GM12878 (cell line): ENCODE measurements at regions not wholly inside any gene's neighbourhood (a gene's known extent, or its start where the extent isn't known, plus 50 kb on each side); places are given as distances from the start of the nearest gene placed in this dataset.

Experiments
- ATAC-seq: fragments of 200-7000 bp; cut with Tn5 transposase; 3 replicates; pipeline ENCODE4 v1.9.1; 2020; ENCODE audit warnings: mild to moderate bottlenecking, moderate library complexity
- BruUV-seq: library from RNA; stranded (reverse); fragments of 400-500 nt; replicated peaks from 2 replicates; lab custom pipeline; 2021; lab: Mats Ljungman, UMichigan
- CTCF ChIA-PET: fragments of 300-600 bp; sonication (Branson Sonifier 250); formaldehyde crosslinking; extraction: SDS; loops from one replicate; lab custom pipeline; 2021; ENCODE audit warnings: inconsistent platforms; lab: Yijun Ruan, JAX
- POLR2A ChIA-PET: fragments of 350-600 bp; formaldehyde crosslinking; extraction: SDS; loops from one replicate; lab custom pipeline; 2021; ENCODE audit warnings: inconsistent platforms; lab: Charles Lee
- RAD21 ChIA-PET: fragments of 300-600 bp; sonication (Branson Sonifier 250); formaldehyde crosslinking; loops from one replicate; lab custom pipeline; 2023; ENCODE audit warnings: antibody characterized with exemption; ENCODE audit not compliant: unreplicated experiment; lab: Charles Lee
- SMC1A ChIA-PET: fragments of 300-600 bp; sonication (Branson Sonifier 250); formaldehyde crosslinking; loops from one replicate; lab custom pipeline; 2023; ENCODE audit not compliant: unreplicated experiment, uncharacterized antibody; lab: Charles Lee
- DNase-seq: peaks from one replicate; pipeline ENCODE4 v3.0.0-alpha.2; 2011; ENCODE audit warnings: low read depth, low spot score
- FAIRE-seq: peaks from 3 replicates; lab custom pipeline; 2011; peaks lifted over from hg19 to GRCh38; lab: Jason Lieb, UNC
- H2AFZ ChIP-seq: 2 replicates; pipeline ENCODE4 v1.6.0; 2011; ENCODE audit warnings: low read depth, low read length, control low read depth; ENCODE audit not compliant: control insufficient read depth
- H3K27ac ChIP-seq: 2 replicates; pipeline ENCODE4 v1.5.1; 2011; ENCODE audit warnings: control low read depth; ENCODE audit not compliant: control insufficient read depth, insufficient read depth
- H3K27me3 ChIP-seq, 2 experiments: replicated peaks in 1 of 2; 2 replicates each; pipeline versions ENCODE4 v1.6.0 to v1.6.1; 2011; ENCODE audit warnings: low read length in 1 of 2; ENCODE audit not compliant: control insufficient read depth in 2 of 2, insufficient read depth in 2 of 2
- H3K36me3 ChIP-seq, 2 experiments: 2 replicates each; pipeline ENCODE4 v1.5.1; 2011; ENCODE audit warnings: low read length in 1 of 2; ENCODE audit not compliant: control insufficient read depth in 2 of 2, insufficient read depth in 2 of 2
- H3K4me1 ChIP-seq: 2 replicates; pipeline ENCODE4 v1.6.1; 2011; ENCODE audit warnings: mild to moderate bottlenecking, low read length, moderate library complexity, mixed read lengths; ENCODE audit not compliant: control insufficient read depth, insufficient read depth
- H3K4me2 ChIP-seq: 2 replicates; pipeline ENCODE4 v1.6.0; 2011; ENCODE audit warnings: control low read depth; ENCODE audit not compliant: control insufficient read depth, insufficient read depth
- H3K4me3 ChIP-seq: fragments of 200-600 bp; sonication (generic); 2 replicates; pipeline ENCODE4 v1.5.1; 2016
- H3K79me2 ChIP-seq: 2 replicates; pipeline ENCODE4 v1.6.0; 2011; ENCODE audit warnings: low read length; ENCODE audit not compliant: control insufficient read depth, insufficient read depth
- H3K9ac ChIP-seq: 2 replicates; pipeline ENCODE4 v1.8.0; 2011; ENCODE audit warnings: low read length, control low read depth, mixed read lengths; ENCODE audit not compliant: control insufficient read depth, insufficient read depth
- H3K9me3 ChIP-seq: replicated peaks from 3 replicates; pipeline ENCODE4 v1.5.1; 2011; ENCODE audit warnings: mild to moderate bottlenecking, low read length; ENCODE audit not compliant: control insufficient read depth, insufficient read depth
- H4K20me1 ChIP-seq: 2 replicates; pipeline ENCODE4 v1.6.0; 2011; ENCODE audit not compliant: control insufficient read depth, insufficient read depth
- ETV6 ChIP-seq, 2 experiments: fragments of 450-650 bp in 1 of 2; IDR thresholded peaks in 1 of 2; conservative IDR thresholded peaks in 1 of 2; 2 replicates each; pipeline ENCODE4 v1.6.1; 2014; ENCODE audit warnings: antibody characterized with exemption in 1 of 2, borderline replicate concordance in 1 of 2, low read depth in 1 of 2, mild to moderate bottlenecking in 1 of 2, moderate library complexity in 1 of 2
- MTA3 ChIP-seq: IDR thresholded peaks from 2 replicates; pipeline ENCODE4 v1.6.1; 2012; ENCODE audit warnings: low read length, inconsistent platforms, borderline replicate concordance
- MXI1 ChIP-seq: fragments of 150-350 bp; IDR thresholded peaks from 2 replicates; pipeline ENCODE4 v1.6.1; 2011; ENCODE audit warnings: low read depth, mild to moderate bottlenecking, inconsistent platforms, low read length, improper control_type of control experiment
- POLR2A ChIP-seq: IDR thresholded peaks from 2 replicates; pipeline ENCODE4 v1.6.1; 2011; ENCODE audit warnings: low read depth, mild to moderate bottlenecking, low read length
- RAD51 ChIP-seq: fragments of 450-650 bp; IDR thresholded peaks from 2 replicates; pipeline ENCODE4 v1.6.1; 2016; ENCODE audit warnings: moderate library complexity, mild to moderate bottlenecking, inconsistent platforms
- SKIL ChIP-seq: fragments of 450-650 bp; IDR thresholded peaks from 2 replicates; pipeline ENCODE4 v1.6.1; 2017; ENCODE audit warnings: mild to moderate bottlenecking, low read depth, inconsistent platforms; ENCODE audit not compliant: poor library complexity, severe bottlenecking
- SP1 ChIP-seq: IDR thresholded peaks from one replicate; pipeline ENCODE4 v1.6.1; 2011; ENCODE audit warnings: low read depth, low read length
- WGBS: methylation state at CpG from one replicate; pipeline ENCODE4 v1.1.6; 2016; ENCODE audit warnings: low lambda C conversion rate; ENCODE audit not compliant: insufficient replicate concordance, insufficient coverage; ENCODE audit errors: missing lambda C conversion rate; 5-methylcytosine and 5-hydroxymethylcytosine counted together
- in situ Hi-C: fragments of 300-500 bp; cut with MboI; formaldehyde crosslinking; loops from 9 replicates; pipeline ENCODE4 v1.14.3; 2018; ENCODE audit warnings: mixed read lengths
- intact Hi-C: fragments of 100-400 bp; cut with micrococcal nuclease; formaldehyde crosslinking; loops from one replicate; pipeline ENCODE4 v1.14.2; 2022; ENCODE audit not compliant: unreplicated experiment

GRCh38 chrX:148284056-148284455 lies 216.4 kb upstream of the AFF2 start:
- Histone ChIP-seq H3K79me2 (no peaks in the 10 kb centered on the region), H3K36me3 (no peaks in the 10 kb centered on the region), H3K4me2 (no peak overlapping the region), H3K9me3 (no peaks in the 10 kb centered on the region), H3K27me3 (no peaks in the 10 kb centered on the region), H4K20me1 (no peaks in the 10 kb centered on the region), H3K4me3 (no peak overlapping the region), H2AFZ (no peak overlapping the region), H3K9ac (no peak overlapping the region), H3K4me1 (no peaks in the 10 kb centered on the region), H3K27ac (no peak overlapping the region)
- POLR2A ChIA-PET: no interaction called here
- CTCF ChIA-PET: no interaction called here
- BruUV-seq: no TSS peak
- in situ Hi-C loops: no loop called here
- intact Hi-C loops: no loop called here
- FAIRE-seq: no peak
- no peak for TF ChIP-seq SKIL
- no peak for TF ChIP-seq MXI1
- no peak for TF ChIP-seq SP1
- no peak for TF ChIP-seq ETV6 (conservative IDR thresholded peaks at IDR 0.05 in 1 of 2, IDR thresholded peaks at IDR 0.05 in 1 of 2; ENCODE audit: borderline replicate concordance in 1 of 2, low read depth in 1 of 2)
- no peak for TF ChIP-seq POLR2A
- no peak for TF ChIP-seq RAD51
- TF ChIP-seq MTA3: no peak
- 40% methylated on average over 1 of the region's 1 CpG for WGBS
- no peak for ATAC-seq
- RAD21 ChIA-PET: no interaction called here
- SMC1A ChIA-PET: no interaction called here
- DNase-seq: no peak
